KG1 (cell line): ENCODE measurements at regions not wholly inside any gene's neighbourhood (a gene's known extent, or its start where the extent isn't known, plus 50 kb on each side); places are given as distances from the start of the nearest gene placed in this dataset.
"Not testable (repeated sequence)": the region's sequence is repeated elsewhere in the genome, so short reads cannot be mapped to it uniquely, and the experiment has no call there.

ENCODE experiments used
- DNase-seq: peaks from one replicate; lab custom pipeline; 2025; lab: John Stamatoyannopoulos, UW

GRCh38 chr12:124218650-124219049, 76.2 kb upstream of the RFLNA start:
- not testable (repeated sequence) for DNase-seq

- no peak for DNase-seq
These were observed 72.3 kb upstream of the RFLNA start for GRCh38 chr12:124222368-124223245.

GRCh38 chr12:124223733-124224138, 71.2 kb upstream of the RFLNA start:
- DNase-seq = not testable (repeated sequence)

- DNase-seq = no peak
These were observed 70.3 kb upstream of the RFLNA start for GRCh38 chr12:124224535-124225110.

GRCh38 chr12:124225730-124226129, 69.2 kb upstream of the RFLNA start:
- no peak for DNase-seq

GRCh38 chr12:124227951-124228711, 66.8 kb upstream of the RFLNA start:
- DNase-seq = no peak

- no peak for DNase-seq
These were observed 65.4 kb upstream of the RFLNA start for GRCh38 chr12:124229520-124229919.

- no peak for DNase-seq
These were observed 64.7 kb upstream of the RFLNA start for GRCh38 chr12:124230117-124230757.

GRCh38 chr12:124230789-124231188, 64.1 kb upstream of the RFLNA start:
- DNase-seq = no peak

- no peak for DNase-seq
These were observed 62.8 kb upstream of the RFLNA start for GRCh38 chr12:124231980-124232653.

- DNase-seq = no peak
These were observed 62.3 kb upstream of the RFLNA start for GRCh38 chr12:124232654-124232987.

- DNase-seq = no peak
These were observed 61.7 kb upstream of the RFLNA start for GRCh38 chr12:124233041-124233796.

GRCh38 chr12:124233846-124234640, 60.9 kb upstream of the RFLNA start:
- DNase-seq = no peak

GRCh38 chr12:124236625-124237031, 58.3 kb upstream of the RFLNA start:
- no peak for DNase-seq

GRCh38 chr12:124238886-124239285, 56.0 kb upstream of the RFLNA start:
- no peak for DNase-seq

GRCh38 chr12:124240493-124240892, 54.4 kb upstream of the RFLNA start:
- DNase-seq = no peak

GRCh38 chr12:124241776-124242528, 52.9 kb upstream of the RFLNA start:
- no peak for DNase-seq

GRCh38 chr12:124242529-124243065, 52.3 kb upstream of the RFLNA start:
- peak; percentile 29 for DNase-seq

GRCh38 chr12:124243936-124244335, 51.0 kb upstream of the RFLNA start:
- DNase-seq = no peak
